Stomach (tissue), 8 donors: ENCODE measurements at regions not wholly inside any gene's neighbourhood (a gene's known extent, or its start where the extent isn't known, plus 50 kb on each side); places are given as distances from the start of the nearest gene placed in this dataset.

Source experiments
- DNase-seq, 2 donors: peaks; one replicate each; pipeline versions ENCODE4 v3.0.0 to v3.0.0-alpha.2; 2013 to 2019
- H3K27ac ChIP-seq, 5 donors: fragments of 200-600 bp in 4 of 5; sonication (generic) in 4 of 5; one replicate each; pipeline ENCODE4 v1.5.1; 2013 to 2019; ENCODE audit warnings: mild to moderate bottlenecking in 1 of 5, moderate library complexity in 1 of 5
- H3K27me3 ChIP-seq, 3 donors: fragments of 200-600 bp; sonication (generic); one replicate each; pipeline ENCODE4 v1.5.1; 2017 to 2019; ENCODE audit warnings: mixed run types in 1 of 3
- H3K36me3 ChIP-seq, 4 donors: fragments of 200-600 bp; sonication (generic); 1 replicate in 3 of 4; 2 replicates in 1 of 4; pipeline ENCODE4 v1.5.1; 2016 to 2019
- H3K4me1 ChIP-seq, 4 donors: fragments of 200-600 bp; sonication (generic); one replicate each; pipeline ENCODE4 v1.5.1; 2016 to 2019
- H3K4me3 ChIP-seq, 4 donors: fragments of 200-600 bp; sonication (generic) in 3 of 4; one replicate each; pipeline ENCODE4 v1.5.1; 2016 to 2019; ENCODE audit warnings: mild to moderate bottlenecking in 1 of 4
- H3K9me3 ChIP-seq, 4 donors: fragments of 200-600 bp; sonication (generic); one replicate each; pipeline ENCODE4 v1.5.1; 2016 to 2019
- CTCF ChIP-seq, 7 experiments: fragments of 450-650 bp in 4 of 7; fragments of 200-600 bp in 3 of 7; sonication (generic) in 3 of 7; IDR thresholded peaks; one replicate each; pipeline ENCODE4 v1.5.1; 2016 to 2019; ENCODE audit warnings: antibody characterized with exemption in 7 of 7, control low read depth in 2 of 7, mild to moderate bottlenecking in 1 of 7
- EP300 ChIP-seq: sonication (generic); formaldehyde crosslinking; IDR thresholded peaks from one replicate; pipeline ENCODE4 v1.6.1; 2017; ENCODE audit warnings: antibody characterized with exemption
- POLR2A ChIP-seq, 4 donors: fragments of 450-650 bp; IDR thresholded peaks; one replicate each; pipeline ENCODE4 v1.6.1; 2016; ENCODE audit warnings: antibody characterized with exemption in 4 of 4, control low read depth in 2 of 4, mild to moderate bottlenecking in 1 of 4, moderate library complexity in 1 of 4
- POLR2AphosphoS5 ChIP-seq, 3 donors: sonication (generic); formaldehyde crosslinking; IDR thresholded peaks; one replicate each; pipeline ENCODE4 v1.6.1; 2016; ENCODE audit warnings: antibody characterized with exemption in 3 of 3
- WGBS, 5 donors: extraction: QIAGEN DNeasy Blood & Tissue Kit in 3 of 5; methylation state at CpG; one replicate each; pipeline versions ENCODE4 v1.1.5 to v1.1.7; 2013 to 2018; 5-methylcytosine and 5-hydroxymethylcytosine counted together
- intact Hi-C: fragments of 100-400 bp; cut with DNase I; formaldehyde crosslinking; loops from one replicate; pipeline ENCODE4 v1.15.1; 2023; ENCODE audit warnings: low total_unique reads
- donor health status: healthy with polysubstance abuse.
- donor health status: Bipolar disorder and iron deficiency.
- donor health status: healthy.

- H3K4me1 ChIP-seq: no peaks in the 10 kb centered on the region
- no peak overlapping the region for H3K4me3 ChIP-seq
- intact Hi-C loops: no loop called here
- no peak for DNase-seq
- no peak for TF ChIP-seq EP300
- peaks cover 0 to 3% (median 3%) of the 10 kb centered on the region in 3 donors for H3K27me3 ChIP-seq
- H3K27ac ChIP-seq: no peak overlapping the region
- no peaks in the 10 kb centered on the region for H3K36me3 ChIP-seq
- WGBS, 5 donors: 87 to 91% (median 89%) methylated on average over 4 of the region's 4 CpGs
- H3K9me3 ChIP-seq: no peaks in the 10 kb centered on the region
Observed at GRCh38 chr2:126978333-126978732, 79.6 kb downstream of the TEX51 start.

GRCh38 chr2:126979039-126980003 lies 80.6 kb downstream of the TEX51 start:
- Histone ChIP-seq H3K4me3 (no peak overlapping the region), H3K27ac (no peak overlapping the region), H3K27me3 (peaks cover 0 to 3% (median 3%) of the 10 kb centered on the region in 3 donors), H3K9me3 (no peaks in the 10 kb centered on the region), H3K4me1 (no peaks in the 10 kb centered on the region), H3K36me3 (no peaks in the 10 kb centered on the region)
- 80 to 89% (median 87%) methylated on average over 5 to 7 of the region's 7 CpGs for WGBS, 5 donors
- TF ChIP-seq POLR2A (IDR thresholded peaks at IDR 0.05) (no peak), CTCF (IDR thresholded peaks at IDR 0.05) (no peak)
- DNase-seq: no peak
- intact Hi-C loops: no loop called here

- intact Hi-C loops: no loop called here
- no peak for DNase-seq
- 54 to 60% (median 57%) methylated on average over 6 of the region's 6 CpGs for WGBS, 5 donors
- Histone ChIP-seq H3K36me3 (no peaks in the 10 kb centered on the region), H3K27me3 (peaks cover 0 to 3% (median 0%) of the 10 kb centered on the region in 3 donors), H3K27ac (no peak overlapping the region), H3K4me3 (no peak overlapping the region), H3K4me1 (peaks cover 0 to 1% (median 0%) of the 10 kb centered on the region in 4 donors), H3K9me3 (no peaks in the 10 kb centered on the region)
- TF ChIP-seq POLR2A (IDR thresholded peaks at IDR 0.05) (no peak), CTCF (IDR thresholded peaks at IDR 0.05) (no peak), POLR2AphosphoS5 (IDR thresholded peaks at IDR 0.05) (no peak), EP300 (no peak)
Observed at GRCh38 chr2:126981476-126981875, 82.8 kb downstream of the TEX51 start.

DNA sequence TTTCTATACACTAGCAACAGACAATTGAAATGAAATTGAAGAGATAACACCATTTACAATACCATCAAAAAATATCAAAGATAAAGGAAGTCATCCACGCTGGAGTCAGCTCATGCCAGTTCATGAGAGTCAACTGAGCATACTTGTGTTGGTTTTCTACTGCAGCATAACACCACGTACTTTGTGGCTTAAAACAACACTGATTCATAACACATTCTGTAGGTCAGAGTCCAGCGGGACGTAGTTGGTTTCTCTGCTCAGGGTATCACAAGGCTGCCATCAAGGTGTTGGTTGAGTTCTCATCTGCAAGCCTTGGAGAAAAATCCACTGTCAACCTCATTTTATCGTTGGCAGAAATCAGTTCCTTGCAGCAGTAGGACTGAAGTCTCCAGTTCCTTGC lies 84.2 kb downstream of the TEX51 start:
- Histone ChIP-seq H3K4me3 (no peak overlapping the region), H3K4me1 (peaks cover 0 to 5% (median 0%) of the 10 kb centered on the region in 4 donors), H3K36me3 (no peaks in the 10 kb centered on the region), H3K27me3 (peaks cover 0 to 3% (median 0%) of the 10 kb centered on the region in 3 donors), H3K27ac (no peak overlapping the region), H3K9me3 (no peaks in the 10 kb centered on the region)
- DNase-seq: no peak
- TF ChIP-seq POLR2A (IDR thresholded peaks at IDR 0.05) (no peak), POLR2AphosphoS5 (IDR thresholded peaks at IDR 0.05) (no peak), EP300 (no peak), CTCF (IDR thresholded peaks at IDR 0.05) (no peak)
- intact Hi-C loops: no loop called here
- 64 to 74% (median 68%) methylated on average over 5 of the region's 5 CpGs for WGBS, 5 donors

DNA sequence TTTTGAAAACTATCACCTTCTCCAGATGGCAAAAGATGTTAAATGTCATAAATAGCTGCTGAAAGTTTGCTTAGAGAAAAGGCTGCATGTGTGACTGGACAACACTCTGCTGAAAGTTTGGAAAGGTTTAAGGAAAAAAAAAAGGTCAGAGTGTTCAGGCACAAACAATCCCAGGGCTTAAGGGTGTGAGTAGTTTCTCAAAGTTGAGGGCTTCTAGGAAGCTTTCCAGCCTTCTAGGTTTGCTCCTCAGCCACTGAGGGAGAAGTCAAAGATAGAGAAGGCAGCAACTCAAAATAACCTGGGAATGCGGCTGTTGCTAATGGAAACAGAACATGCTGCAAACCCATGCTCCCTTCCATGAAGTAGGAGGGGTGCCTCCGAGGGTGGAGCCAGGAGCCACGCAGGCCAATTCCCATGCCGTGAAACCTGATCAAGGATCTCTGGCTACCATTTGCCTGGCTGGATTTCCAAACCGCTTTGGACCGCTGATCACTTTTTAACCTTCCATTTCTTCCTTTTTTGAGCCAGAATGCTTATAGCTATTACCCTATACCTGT lies 88.0 kb downstream of the TEX51 start:
- H3K4me1 ChIP-seq: peaks cover 0 to 5% (median 0%) of the 10 kb centered on the region in 4 donors
- intact Hi-C loops: no loop called here
- DNase-seq: peak in 1 of 2 donors; percentile 35
- H3K36me3 ChIP-seq: no peaks in the 10 kb centered on the region
- H3K9me3 ChIP-seq: no peaks in the 10 kb centered on the region
- H3K27ac ChIP-seq: no peak overlapping the region
- 62 to 75% (median 65%) methylated on average over 6 of the region's 6 CpGs for WGBS, 5 donors
- TF ChIP-seq EP300 (no peak), POLR2AphosphoS5 (IDR thresholded peaks at IDR 0.05) (no peak), CTCF (IDR thresholded peaks at IDR 0.05) (no peak), POLR2A (IDR thresholded peaks at IDR 0.05) (no peak)
- H3K4me3 ChIP-seq: no peak overlapping the region
- peaks cover 0 to 6% (median 0%) of the 10 kb centered on the region in 3 donors for H3K27me3 ChIP-seq
